ENCODE measurements at regions not wholly inside any gene's neighbourhood (a gene's known extent, or its start where the extent isn't known, plus 50 kb on each side); places are given as distances from the start of the nearest gene placed in this dataset.

- TF ChIP-seq POLR2AphosphoS5 (IDR thresholded peaks at IDR 0.05), result no peak
- no peak for TF ChIP-seq POLR2A (IDR thresholded peaks at IDR 0.05)
Observed at GRCh38 chr12:9258676-9259075, 50.5 kb upstream of the PZP start.
